ENCODE measurements at regions not wholly inside any gene's neighbourhood (a gene's known extent, or its start where the extent isn't known, plus 50 kb on each side); places are given as distances from the start of the nearest gene placed in this dataset.
"Not testable (repeated sequence)": the region's sequence is repeated elsewhere in the genome, so short reads cannot be mapped to it uniquely, and the experiment has no call there.

DNA sequence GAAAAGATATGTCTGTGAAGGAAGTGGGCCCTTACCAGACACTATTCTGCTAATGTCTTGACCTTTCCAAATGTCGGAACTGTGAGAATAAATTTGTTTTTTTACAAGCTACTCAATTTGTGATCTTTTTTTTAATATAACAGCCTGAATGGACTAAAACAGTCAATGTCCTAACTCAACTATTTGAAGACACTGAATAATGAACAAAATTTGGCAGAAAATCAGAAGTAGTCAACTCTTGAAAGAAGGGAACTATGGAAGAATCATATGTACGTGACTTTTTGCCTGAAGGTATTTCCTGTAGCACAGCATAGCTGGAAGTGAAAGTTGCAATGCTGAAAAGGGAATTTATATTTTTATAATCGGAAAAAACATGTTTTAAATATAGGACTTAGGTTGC lies 351.8 kb upstream of the TFPI start:
- BruUV-seq (replicated peaks), result no TSS peak
- no peaks in the 10 kb centered on the region for H3K9me3 Mint-ChIP-seq (ENCODE audit: unreplicated experiment)
- H3K36me3 Mint-ChIP-seq (ENCODE audit: insufficient read depth, unreplicated experiment), result no peaks in the 10 kb centered on the region
- intact Hi-C loops (cut with micrococcal nuclease; ENCODE audit: unreplicated experiment), result no loop called here
- no peaks in the 10 kb centered on the region for H3K4me1 Mint-ChIP-seq (ENCODE audit: low read depth, unreplicated experiment)
- TF ChIP-seq, protein P1, sequence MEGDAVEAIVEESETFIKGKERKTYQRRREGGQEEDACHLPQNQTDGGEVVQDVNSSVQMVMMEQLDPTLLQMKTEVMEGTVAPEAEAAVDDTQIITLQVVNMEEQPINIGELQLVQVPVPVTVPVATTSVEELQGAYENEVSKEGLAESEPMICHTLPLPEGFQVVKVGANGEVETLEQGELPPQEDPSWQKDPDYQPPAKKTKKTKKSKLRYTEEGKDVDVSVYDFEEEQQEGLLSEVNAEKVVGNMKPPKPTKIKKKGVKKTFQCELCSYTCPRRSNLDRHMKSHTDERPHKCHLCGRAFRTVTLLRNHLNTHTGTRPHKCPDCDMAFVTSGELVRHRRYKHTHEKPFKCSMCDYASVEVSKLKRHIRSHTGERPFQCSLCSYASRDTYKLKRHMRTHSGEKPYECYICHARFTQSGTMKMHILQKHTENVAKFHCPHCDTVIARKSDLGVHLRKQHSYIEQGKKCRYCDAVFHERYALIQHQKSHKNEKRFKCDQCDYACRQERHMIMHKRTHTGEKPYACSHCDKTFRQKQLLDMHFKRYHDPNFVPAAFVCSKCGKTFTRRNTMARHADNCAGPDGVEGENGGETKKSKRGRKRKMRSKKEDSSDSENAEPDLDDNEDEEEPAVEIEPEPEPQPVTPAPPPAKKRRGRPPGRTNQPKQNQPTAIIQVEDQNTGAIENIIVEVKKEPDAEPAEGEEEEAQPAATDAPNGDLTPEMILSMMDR (IDR thresholded peaks at IDR 0.05; ENCODE audit: insufficient read depth in 1 of 2, low read depth in 1 of 2, low read length in 1 of 2, severe bottlenecking in 1 of 2, unreplicated experiment in 1 of 2), result no peak
- Histone ChIP-seq H3K36me3 (ENCODE audit: control insufficient read depth, insufficient read depth, low read length) (no peaks in the 10 kb centered on the region), H3K9me3 (no peaks in the 10 kb centered on the region), H3K4me3 (ENCODE audit: low read depth, low read length) (no peak overlapping the region), H3K4me1 (no peaks in the 10 kb centered on the region), H3K27me3 (replicated peaks; ENCODE audit: control insufficient read depth, insufficient read depth, low read length) (no peaks in the 10 kb centered on the region)
- ChIA-PET CTCF (no interaction called here), POLR2A (no interaction called here)
- H3K27me3 Mint-ChIP-seq (ENCODE audit: insufficient read depth, unreplicated experiment), result no peaks in the 10 kb centered on the region
- no peak overlapping the region for H3K4me3 Mint-ChIP-seq (ENCODE audit: unreplicated experiment)
- DNase-seq, result no peak
- H3K27ac Mint-ChIP-seq (ENCODE audit: unreplicated experiment), result no peak overlapping the region

DNA sequence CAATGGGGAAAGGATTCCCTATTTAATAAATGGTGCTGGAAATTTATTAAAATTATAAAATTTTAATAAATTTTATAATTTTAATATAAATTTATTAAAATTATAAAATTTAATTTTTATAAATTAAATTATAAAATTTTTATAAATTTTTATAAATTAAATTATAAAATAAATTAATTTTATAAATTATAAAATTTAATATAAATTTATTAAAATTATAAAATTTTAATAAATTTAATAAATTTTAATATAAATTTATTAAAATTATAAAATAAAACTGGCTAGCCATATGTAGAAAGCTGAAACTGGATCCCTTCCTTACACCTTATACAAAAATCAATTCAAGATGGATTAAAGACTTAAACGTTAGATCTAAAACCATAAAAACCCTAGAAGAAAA lies 356.7 kb upstream of the TFPI start:
- POLR2A ChIA-PET; H3K36me3 ChIP-seq (ENCODE audit: control insufficient read depth, insufficient read depth, low read length); BruUV-seq (replicated peaks): not testable (repeated sequence)

DNA sequence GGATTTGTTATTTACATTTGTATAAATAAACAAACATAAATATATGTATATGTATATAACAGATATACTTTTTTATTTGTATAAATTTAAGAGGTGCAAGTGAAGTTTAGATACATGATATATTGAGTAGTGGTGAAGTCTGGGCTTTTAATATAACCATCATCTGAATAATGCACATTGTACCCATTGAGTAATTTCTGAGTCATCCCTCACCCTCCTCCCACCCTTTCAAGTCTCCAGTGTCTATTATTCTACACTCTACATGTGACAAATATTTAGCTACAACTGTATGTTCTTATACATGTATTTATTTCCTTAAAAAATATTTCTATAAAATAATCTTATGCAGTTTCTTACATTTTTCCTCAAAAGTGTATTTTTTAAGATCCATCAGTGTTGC lies 358.7 kb upstream of the TFPI start:
- no peaks in the 10 kb centered on the region for H3K36me3 Mint-ChIP-seq (ENCODE audit: insufficient read depth, unreplicated experiment)
- no peaks in the 10 kb centered on the region for H3K27me3 Mint-ChIP-seq (ENCODE audit: insufficient read depth, unreplicated experiment)
- H3K4me1 Mint-ChIP-seq (ENCODE audit: low read depth, unreplicated experiment), result no peaks in the 10 kb centered on the region
- ChIA-PET CTCF (no interaction called here), POLR2A (no interaction called here)
- no peaks in the 10 kb centered on the region for H3K4me1 ChIP-seq
- no peak for DNase-seq
- H3K9me3 Mint-ChIP-seq (ENCODE audit: unreplicated experiment), result no peaks in the 10 kb centered on the region
- no peaks in the 10 kb centered on the region for H3K9me3 ChIP-seq
- H3K27me3 ChIP-seq (replicated peaks; ENCODE audit: control insufficient read depth, insufficient read depth, low read length), result no peaks in the 10 kb centered on the region
- no peak overlapping the region for H3K27ac Mint-ChIP-seq (ENCODE audit: unreplicated experiment)
- H3K4me3 Mint-ChIP-seq (ENCODE audit: unreplicated experiment), result no peak overlapping the region
- H3K36me3 ChIP-seq (ENCODE audit: control insufficient read depth, insufficient read depth, low read length), result no peaks in the 10 kb centered on the region
- H3K4me3 ChIP-seq (ENCODE audit: low read depth, low read length), result no peak overlapping the region
- intact Hi-C loops (cut with micrococcal nuclease; ENCODE audit: unreplicated experiment), result no loop called here
- TF ChIP-seq, protein P1 (IDR thresholded peaks at IDR 0.05; ENCODE audit: insufficient read depth in 1 of 2, low read depth in 1 of 2, low read length in 1 of 2, severe bottlenecking in 1 of 2, unreplicated experiment in 1 of 2), result no peak
- BruUV-seq (replicated peaks), result no TSS peak

More for the DNA sequence above, 356.7 kb upstream of the TFPI start:
- H3K4me1 Mint-ChIP-seq (ENCODE audit: low read depth, unreplicated experiment); H3K4me3 Mint-ChIP-seq (ENCODE audit: unreplicated experiment); intact Hi-C loops (cut with micrococcal nuclease; ENCODE audit: unreplicated experiment); H3K9me3 ChIP-seq; DNase-seq; H3K9me3 Mint-ChIP-seq (ENCODE audit: unreplicated experiment); CTCF ChIA-PET; H3K36me3 Mint-ChIP-seq (ENCODE audit: insufficient read depth, unreplicated experiment); H3K4me1 ChIP-seq; H3K27me3 ChIP-seq (replicated peaks; ENCODE audit: control insufficient read depth, insufficient read depth, low read length); H3K27me3 Mint-ChIP-seq (ENCODE audit: insufficient read depth, unreplicated experiment); H3K4me3 ChIP-seq (ENCODE audit: low read depth, low read length); H3K27ac Mint-ChIP-seq (ENCODE audit: unreplicated experiment): not testable (repeated sequence)

DNA sequence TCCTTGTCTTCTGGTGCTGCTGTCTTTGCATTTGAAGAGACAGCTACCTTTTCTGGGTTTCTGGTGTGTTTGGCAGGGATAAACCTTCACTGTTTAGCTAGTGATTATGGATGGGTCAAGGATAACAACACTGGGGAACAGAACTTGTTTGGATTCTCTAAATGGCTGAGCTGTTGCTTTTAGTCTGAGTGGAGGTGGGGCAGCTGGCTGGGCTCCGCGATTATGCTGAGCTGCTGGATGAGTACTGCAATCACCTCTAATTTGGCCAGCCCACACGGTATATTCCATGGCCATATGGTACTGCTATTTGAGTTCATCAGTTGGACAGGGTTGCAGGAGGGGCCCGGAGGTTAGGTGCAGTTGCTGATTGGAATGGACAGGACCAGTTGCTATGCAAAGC lies 361.6 kb upstream of the TFPI start:
- BruUV-seq (replicated peaks), result no TSS peak
- no peaks in the 10 kb centered on the region for H3K27me3 ChIP-seq (replicated peaks; ENCODE audit: control insufficient read depth, insufficient read depth, low read length)
- no peaks in the 10 kb centered on the region for H3K4me1 ChIP-seq
- H3K4me1 Mint-ChIP-seq (ENCODE audit: low read depth, unreplicated experiment), result no peaks in the 10 kb centered on the region
- TF ChIP-seq, protein P1 (IDR thresholded peaks at IDR 0.05; ENCODE audit: insufficient read depth in 1 of 2, low read depth in 1 of 2, low read length in 1 of 2, severe bottlenecking in 1 of 2, unreplicated experiment in 1 of 2), result no peak
- no peaks in the 10 kb centered on the region for H3K27me3 Mint-ChIP-seq (ENCODE audit: insufficient read depth, unreplicated experiment)
- no peak overlapping the region for H3K4me3 Mint-ChIP-seq (ENCODE audit: unreplicated experiment)
- no peaks in the 10 kb centered on the region for H3K9me3 Mint-ChIP-seq (ENCODE audit: unreplicated experiment)
- H3K4me3 ChIP-seq (ENCODE audit: low read depth, low read length), result no peak overlapping the region
- ChIA-PET CTCF (no interaction called here), POLR2A (no interaction called here)
- DNase-seq, result no peak
- intact Hi-C loops (cut with micrococcal nuclease; ENCODE audit: unreplicated experiment), result no loop called here
- H3K9me3 ChIP-seq, result no peaks in the 10 kb centered on the region
- H3K27ac Mint-ChIP-seq (ENCODE audit: unreplicated experiment), result no peak overlapping the region
- no peaks in the 10 kb centered on the region for H3K36me3 ChIP-seq (ENCODE audit: control insufficient read depth, insufficient read depth, low read length)
- H3K36me3 Mint-ChIP-seq (ENCODE audit: insufficient read depth, unreplicated experiment), result no peaks in the 10 kb centered on the region
